Breast epithelium (tissue), 3 donors: ENCODE measurements at regions not wholly inside any gene's neighbourhood (a gene's known extent, or its start where the extent isn't known, plus 50 kb on each side); places are given as distances from the start of the nearest gene placed in this dataset.

Experiments used
- POLR2AphosphoS5 ChIP-seq, 3 donors: sonication (generic); formaldehyde crosslinking; IDR thresholded peaks; one replicate each; pipeline ENCODE4 v1.6.1; 2017; ENCODE audit warnings: antibody characterized with exemption in 3 of 3
- TF ChIP-seq, protein P1 (sequence below), 3 donors: fragments of 450-650 bp; IDR thresholded peaks; one replicate each; pipeline ENCODE4 v1.5.1; 2016 to 2017; ENCODE audit warnings: antibody characterized with exemption in 3 of 3, mild to moderate bottlenecking in 3 of 3, moderate library complexity in 3 of 3

GRCh38 chr12:118747771-118748170 is 233.6 kb upstream of the SRRM4 start:
- no peak for TF ChIP-seq POLR2AphosphoS5 (IDR thresholded peaks at IDR 0.05)
- TF ChIP-seq, protein P1, sequence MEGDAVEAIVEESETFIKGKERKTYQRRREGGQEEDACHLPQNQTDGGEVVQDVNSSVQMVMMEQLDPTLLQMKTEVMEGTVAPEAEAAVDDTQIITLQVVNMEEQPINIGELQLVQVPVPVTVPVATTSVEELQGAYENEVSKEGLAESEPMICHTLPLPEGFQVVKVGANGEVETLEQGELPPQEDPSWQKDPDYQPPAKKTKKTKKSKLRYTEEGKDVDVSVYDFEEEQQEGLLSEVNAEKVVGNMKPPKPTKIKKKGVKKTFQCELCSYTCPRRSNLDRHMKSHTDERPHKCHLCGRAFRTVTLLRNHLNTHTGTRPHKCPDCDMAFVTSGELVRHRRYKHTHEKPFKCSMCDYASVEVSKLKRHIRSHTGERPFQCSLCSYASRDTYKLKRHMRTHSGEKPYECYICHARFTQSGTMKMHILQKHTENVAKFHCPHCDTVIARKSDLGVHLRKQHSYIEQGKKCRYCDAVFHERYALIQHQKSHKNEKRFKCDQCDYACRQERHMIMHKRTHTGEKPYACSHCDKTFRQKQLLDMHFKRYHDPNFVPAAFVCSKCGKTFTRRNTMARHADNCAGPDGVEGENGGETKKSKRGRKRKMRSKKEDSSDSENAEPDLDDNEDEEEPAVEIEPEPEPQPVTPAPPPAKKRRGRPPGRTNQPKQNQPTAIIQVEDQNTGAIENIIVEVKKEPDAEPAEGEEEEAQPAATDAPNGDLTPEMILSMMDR (IDR thresholded peaks at IDR 0.05): no peak
